OCI-LY1 (cell line): ENCODE measurements at regions not wholly inside any gene's neighbourhood (a gene's known extent, or its start where the extent isn't known, plus 50 kb on each side); places are given as distances from the start of the nearest gene placed in this dataset.

Experiments used
- H2AFZ ChIP-seq: fragments of 200-600 bp; sonication (generic), shearing (Covaris generic); 2 replicates; pipeline ENCODE4 v1.6.0; 2014; ENCODE audit warnings: antibody characterized with exemption, mild to moderate bottlenecking, low read length
- H3F3A ChIP-seq: fragments of 200-600 bp; sonication (generic), shearing (Covaris generic); 2 replicates; pipeline ENCODE4 v1.6.0; 2014; ENCODE audit warnings: mild to moderate bottlenecking, antibody characterized with exemption, low read length, moderate library complexity; ENCODE audit not compliant: insufficient read depth
- H3K27ac ChIP-seq: fragments of 200-600 bp; sonication (generic); 2 replicates; pipeline ENCODE4 v1.5.1; 2014; ENCODE audit warnings: low read length, mixed run types, mild to moderate bottlenecking, low read depth; ENCODE audit not compliant: poor library complexity, severe bottlenecking
- H3K27me3 ChIP-seq: fragments of 200-600 bp; sonication (generic); 2 replicates; pipeline ENCODE4 v1.6.0; 2014; ENCODE audit warnings: antibody characterized with exemption, mild to moderate bottlenecking, low read length, moderate library complexity; ENCODE audit not compliant: insufficient read depth
- H3K36me3 ChIP-seq: fragments of 200-600 bp; sonication (generic); 2 replicates; pipeline ENCODE4 v1.6.1; 2014; ENCODE audit warnings: mild to moderate bottlenecking, antibody characterized with exemption, low read length, moderate library complexity, mixed read lengths; ENCODE audit not compliant: insufficient read depth
- H3K4me1 ChIP-seq: fragments of 200-600 bp; sonication (generic); 2 replicates; pipeline ENCODE4 v1.5.1; 2014; ENCODE audit warnings: mild to moderate bottlenecking, low read length, moderate library complexity; ENCODE audit not compliant: insufficient read depth, severe bottlenecking
- H3K4me2 ChIP-seq: fragments of 200-600 bp; sonication (generic), shearing (Covaris generic); 2 replicates; pipeline ENCODE4 v1.6.1; 2014; ENCODE audit warnings: low read length
- H3K4me3 ChIP-seq: fragments of 200-600 bp; sonication (generic); 2 replicates; pipeline ENCODE4 v1.5.1; 2014; ENCODE audit warnings: low read length, low read depth, mild to moderate bottlenecking, mixed read lengths; ENCODE audit not compliant: poor library complexity, severe bottlenecking
- H3K79me2 ChIP-seq: fragments of 200-600 bp; shearing (Covaris generic); 2 replicates; pipeline ENCODE4 v1.6.1; 2016; ENCODE audit warnings: mixed run types, low read length, mixed read lengths; ENCODE audit not compliant: insufficient read depth
- H3K9ac ChIP-seq: fragments of 200-600 bp; sonication (generic), shearing (Covaris generic); 2 replicates; pipeline ENCODE4 v1.6.1; 2014; ENCODE audit warnings: mild to moderate bottlenecking, low read length, mixed read lengths
- H3K9me2 ChIP-seq: fragments of 200-600 bp; sonication (generic), shearing (Covaris generic); 2 replicates; pipeline ENCODE4 v1.6.1; 2014; ENCODE audit warnings: low read depth, mild to moderate bottlenecking, low read length, mixed read lengths
- H3K9me3 ChIP-seq: fragments of 200-600 bp; shearing (Covaris generic); 2 replicates; pipeline ENCODE4 v1.6.1; 2014; ENCODE audit warnings: low read length, mixed read lengths
- H4K20me1 ChIP-seq: fragments of 200-600 bp; sonication (generic), shearing (Covaris generic); 2 replicates; pipeline ENCODE4 v1.6.0; 2016; ENCODE audit warnings: mild to moderate bottlenecking, low read length; ENCODE audit not compliant: insufficient read depth
- EZH2 ChIP-seq: fragments of 200-600 bp; sonication (generic), shearing (Covaris generic); IDR thresholded peaks from 2 replicates; pipeline ENCODE4 v1.8.0; 2017; ENCODE audit warnings: borderline replicate concordance, mixed run types, mild to moderate bottlenecking, antibody characterized with exemption, low read length, moderate library complexity, mixed read lengths
- TF ChIP-seq, protein P1 (sequence below): fragments of 200-600 bp; sonication (generic), shearing (Covaris generic); IDR thresholded peaks from 2 replicates; pipeline ENCODE4 v1.5.1; 2017; ENCODE audit warnings: mild to moderate bottlenecking, antibody characterized with exemption, low read length, moderate library complexity, mixed read lengths

- no peak for TF ChIP-seq EZH2
- TF ChIP-seq, protein P1, sequence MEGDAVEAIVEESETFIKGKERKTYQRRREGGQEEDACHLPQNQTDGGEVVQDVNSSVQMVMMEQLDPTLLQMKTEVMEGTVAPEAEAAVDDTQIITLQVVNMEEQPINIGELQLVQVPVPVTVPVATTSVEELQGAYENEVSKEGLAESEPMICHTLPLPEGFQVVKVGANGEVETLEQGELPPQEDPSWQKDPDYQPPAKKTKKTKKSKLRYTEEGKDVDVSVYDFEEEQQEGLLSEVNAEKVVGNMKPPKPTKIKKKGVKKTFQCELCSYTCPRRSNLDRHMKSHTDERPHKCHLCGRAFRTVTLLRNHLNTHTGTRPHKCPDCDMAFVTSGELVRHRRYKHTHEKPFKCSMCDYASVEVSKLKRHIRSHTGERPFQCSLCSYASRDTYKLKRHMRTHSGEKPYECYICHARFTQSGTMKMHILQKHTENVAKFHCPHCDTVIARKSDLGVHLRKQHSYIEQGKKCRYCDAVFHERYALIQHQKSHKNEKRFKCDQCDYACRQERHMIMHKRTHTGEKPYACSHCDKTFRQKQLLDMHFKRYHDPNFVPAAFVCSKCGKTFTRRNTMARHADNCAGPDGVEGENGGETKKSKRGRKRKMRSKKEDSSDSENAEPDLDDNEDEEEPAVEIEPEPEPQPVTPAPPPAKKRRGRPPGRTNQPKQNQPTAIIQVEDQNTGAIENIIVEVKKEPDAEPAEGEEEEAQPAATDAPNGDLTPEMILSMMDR = no peak
- Histone ChIP-seq H3K27ac (peak overlapping the region; percentile 90), H3K9me3 (peaks cover 14% of the 10 kb centered on the region), H3F3A (no peaks in the 10 kb centered on the region), H3K4me3 (no peak overlapping the region), H3K9me2 (no peaks in the 10 kb centered on the region), H4K20me1 (no peaks in the 10 kb centered on the region), H3K4me1 (peaks cover 33% of the 10 kb centered on the region), H3K4me2 (no peak overlapping the region), H2AFZ (no peak overlapping the region), H3K27me3 (no peaks in the 10 kb centered on the region), H3K79me2 (no peaks in the 10 kb centered on the region), H3K36me3 (no peaks in the 10 kb centered on the region; the same call in 1 of the 2 replicates), H3K9ac (no peak overlapping the region)
These were observed 240.8 kb downstream of the C16orf95 start for GRCh38 chr16:87076331-87076949.

DNA sequence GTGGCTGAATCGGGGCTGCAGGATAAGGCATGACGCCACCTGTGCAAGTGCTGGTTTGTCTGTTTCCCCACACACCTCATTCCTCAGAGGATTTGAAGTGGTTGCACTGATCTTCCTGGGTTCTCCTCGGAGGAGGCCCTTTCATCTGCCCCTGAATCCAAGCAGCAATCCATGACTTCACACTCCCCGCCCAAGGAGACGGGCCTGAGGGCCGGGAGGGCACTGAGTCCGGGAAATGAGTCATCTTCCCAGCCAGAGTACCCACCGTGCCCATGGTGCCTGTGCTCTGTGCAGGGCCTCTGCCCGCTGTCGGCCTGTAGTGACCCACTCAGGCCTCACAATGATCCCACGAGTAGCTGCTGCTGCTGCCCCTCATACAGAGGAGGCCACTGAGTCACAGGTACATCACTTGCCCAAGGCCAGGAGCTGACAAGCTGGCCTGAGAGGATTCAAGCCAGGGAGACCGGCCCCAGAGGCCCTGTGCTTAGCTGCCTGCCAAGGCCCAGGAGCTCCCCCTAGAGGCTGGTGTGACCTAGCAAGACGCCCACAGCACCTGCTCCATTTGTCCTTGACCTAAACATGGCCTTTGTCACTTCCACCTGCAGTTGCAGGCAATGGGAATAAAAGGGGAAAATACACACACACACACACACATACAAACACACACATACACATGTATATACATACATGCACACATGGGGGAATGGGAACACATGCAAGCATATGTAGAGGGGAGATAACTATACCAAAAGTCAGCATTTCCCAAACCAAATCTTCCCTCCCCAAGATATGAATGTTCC is 240.0 kb downstream of the C16orf95 start:
- H3K4me3 ChIP-seq = no peak overlapping the region
- H3K9me3 ChIP-seq = peaks cover 19% of the 10 kb centered on the region
- no peaks in the 10 kb centered on the region for H3K79me2 ChIP-seq
- no peak overlapping the region for H3K4me2 ChIP-seq
- no peak overlapping the region for H3K9ac ChIP-seq
- TF ChIP-seq, protein P1 = peak; percentile 92
- TF ChIP-seq EZH2 = no peak
- H3K27ac ChIP-seq = no peak overlapping the region
- peaks cover 26% of the 10 kb centered on the region for H3K4me1 ChIP-seq
- no peaks in the 10 kb centered on the region for H3K9me2 ChIP-seq
- H4K20me1 ChIP-seq = no peaks in the 10 kb centered on the region
- H3K36me3 ChIP-seq = no peaks in the 10 kb centered on the region; the same call in 1 of the 2 replicates
- no peaks in the 10 kb centered on the region for H3F3A ChIP-seq
- no peak overlapping the region for H2AFZ ChIP-seq
- no peaks in the 10 kb centered on the region for H3K27me3 ChIP-seq

DNA sequence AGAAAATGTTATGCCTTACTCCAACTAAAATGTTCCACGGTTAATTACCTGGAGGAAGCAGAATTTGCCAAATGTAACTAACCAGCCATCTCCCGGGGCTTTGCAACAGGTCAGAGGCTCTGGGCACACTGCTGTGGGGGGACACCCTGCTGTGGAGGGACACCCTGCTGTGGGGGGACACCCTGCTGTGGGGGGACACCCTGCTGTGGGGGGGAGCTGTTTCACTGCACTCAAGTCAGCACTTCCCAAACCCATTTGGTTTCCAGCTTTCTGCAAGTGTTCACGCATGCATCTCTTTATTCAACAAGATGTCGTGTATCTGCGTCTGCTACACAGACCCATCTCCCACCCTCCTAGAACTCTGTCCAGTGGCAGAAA is 239.5 kb downstream of the C16orf95 start:
- Histone ChIP-seq H3K4me1 (peaks cover 26% of the 10 kb centered on the region), H3K4me3 (no peak overlapping the region), H3K27me3 (no peaks in the 10 kb centered on the region), H3K4me2 (no peak overlapping the region), H3K9me3 (peaks cover 19% of the 10 kb centered on the region), H3K9ac (no peak overlapping the region), H3K79me2 (no peaks in the 10 kb centered on the region), H3K9me2 (no peaks in the 10 kb centered on the region), H2AFZ (no peak overlapping the region), H3K27ac (no peak overlapping the region), H3F3A (no peaks in the 10 kb centered on the region), H4K20me1 (no peaks in the 10 kb centered on the region), H3K36me3 (no peaks in the 10 kb centered on the region; the same call in 1 of the 2 replicates)
- TF ChIP-seq, protein P1 = no peak
- TF ChIP-seq EZH2 = no peak
